ENCODE measurements at regions not wholly inside any gene's neighbourhood (a gene's known extent, or its start where the extent isn't known, plus 50 kb on each side); places are given as distances from the start of the nearest gene placed in this dataset.

- TF ChIP-seq POLR2A (IDR thresholded peaks at IDR 0.05) (no peak), CTCF (IDR thresholded peaks at IDR 0.05) (no peak)
Measured at GRCh38 chr11:90309693-90310092, 86.8 kb upstream of the CHORDC1 start.

Measured in body of pancreas (tissue), 4 donors.